B cell (primary cell): ENCODE measurements at regions not wholly inside any gene's neighbourhood (a gene's known extent, or its start where the extent isn't known, plus 50 kb on each side); places are given as distances from the start of the nearest gene placed in this dataset.

Experiments
- ATAC-seq: fragments of 200-7000 bp; cut with Tn5 transposase; one replicate; pipeline ENCODE4 v1.10.0; 2021; ENCODE audit warnings: low read depth, mild to moderate bottlenecking, moderate number of reproducible peaks, moderate library complexity
- CTCF ChIA-PET: fragments of 350-600 bp; sonication (Branson Sonifier 250); formaldehyde crosslinking; loops from one replicate; lab custom pipeline; 2021; ENCODE audit warnings: antibody characterized with exemption, inconsistent platforms; lab: Charles Lee
- POLR2A ChIA-PET: fragments of 350-600 bp; sonication (Branson Sonifier 250); formaldehyde crosslinking; loops from one replicate; lab custom pipeline; 2021; ENCODE audit warnings: antibody characterized with exemption; lab: Charles Lee
- DNase-seq: peaks from one replicate; pipeline ENCODE4 v3.0.0; 2013
- H2AFZ ChIP-seq: 2 replicates; pipeline ENCODE4 v1.6.1; 2012; ENCODE audit warnings: mild to moderate bottlenecking, low read depth, low read length; ENCODE audit not compliant: insufficient read depth, poor library complexity, severe bottlenecking
- H3K27ac ChIP-seq, 2 donors: 1 replicate in 1 of 2; 2 replicates in 1 of 2; pipeline ENCODE4 v1.5.1; 2012 to 2013; ENCODE audit warnings: low read length in 2 of 2, mild to moderate bottlenecking in 2 of 2, moderate library complexity in 1 of 2
- H3K27me3 ChIP-seq, 4 experiments: fragments of 200-600 bp in 1 of 4; sonication (generic) in 1 of 4; replicated peaks in 1 of 4; 1 replicate in 2 of 4; 2 replicates in 2 of 4; pipeline versions ENCODE4 v1.6.1 to v1.7.0; 2013 to 2016; ENCODE audit warnings: low read length in 3 of 4, mild to moderate bottlenecking in 2 of 4, mixed read lengths in 1 of 4, moderate library complexity in 1 of 4; ENCODE audit not compliant: insufficient read depth in 4 of 4, control insufficient read depth in 3 of 4; ENCODE audit errors: control extremely low read depth in 1 of 4
- H3K36me3 ChIP-seq, 2 experiments: replicated peaks in 1 of 2; 1 replicate in 1 of 2; 2 replicates in 1 of 2; pipeline versions ENCODE4 v1.6.1 to v1.7.1; 2013; ENCODE audit warnings: low read length in 1 of 2; ENCODE audit not compliant: insufficient read depth in 2 of 2, control insufficient read depth in 1 of 2; ENCODE audit errors: control extremely low read depth in 1 of 2, extremely low read depth in 1 of 2
- H3K4me1 ChIP-seq, 2 donors: fragments of 200-600 bp in 1 of 2; sonication (generic) in 1 of 2; 1 replicate in 1 of 2; 2 replicates in 1 of 2; pipeline versions ENCODE4 v1.5.1 to v1.6.1; 2013 to 2017; ENCODE audit warnings: low read length in 2 of 2; ENCODE audit not compliant: control insufficient read depth in 2 of 2, insufficient read depth in 2 of 2
- H3K4me2 ChIP-seq: replicated peaks from 2 replicates; pipeline ENCODE3; 2012; ENCODE audit warnings: mild to moderate bottlenecking, low read depth, low read length; ENCODE audit not compliant: poor library complexity, severe bottlenecking
- H3K4me3 ChIP-seq, 5 experiments: fragments of 200-600 bp in 1 of 5; sonication (generic) in 1 of 5; 1 replicate in 3 of 5; 2 replicates in 2 of 5; pipeline versions ENCODE4 v1.5.1 to v1.7.0; 2011 to 2016; ENCODE audit warnings: low read length in 4 of 5, mild to moderate bottlenecking in 4 of 5, low read depth in 2 of 5, control low read depth in 1 of 5, moderate library complexity in 1 of 5; ENCODE audit not compliant: insufficient read depth in 1 of 5; ENCODE audit errors: control extremely low read depth in 1 of 5, extremely low read depth in 1 of 5
- H3K79me2 ChIP-seq: fragments of 200-600 bp; sonication (generic); one replicate; pipeline ENCODE4 v1.6.0; 2016; ENCODE audit warnings: low read length; ENCODE audit not compliant: control insufficient read depth, insufficient read depth
- H3K9ac ChIP-seq: fragments of 200-600 bp; sonication (generic); 2 replicates; pipeline ENCODE4 v1.6.1; 2017; ENCODE audit warnings: mild to moderate bottlenecking, low read length, moderate library complexity
- H3K9me3 ChIP-seq, 3 donors: one replicate each; pipeline versions ENCODE4 v1.6.1 to v1.7.1; 2013; ENCODE audit warnings: low read length in 2 of 3; ENCODE audit not compliant: control insufficient read depth in 2 of 3, insufficient read depth in 1 of 3; ENCODE audit errors: control extremely low read depth in 1 of 3
- H4K20me1 ChIP-seq: 2 replicates; pipeline ENCODE4 v1.6.0; 2012; ENCODE audit warnings: mild to moderate bottlenecking, low read length; ENCODE audit not compliant: insufficient read depth, control insufficient read depth, poor library complexity, severe bottlenecking
- H3K27ac Mint-ChIP-seq: one replicate; pipeline ENCODE4 v1.8.0; 2021; ENCODE audit warnings: mixed read lengths
- H3K27me3 Mint-ChIP-seq: one replicate; pipeline ENCODE4 v1.8.0; 2021; ENCODE audit warnings: mixed read lengths
- H3K4me1 Mint-ChIP-seq: one replicate; pipeline ENCODE4 v1.8.0; 2021; ENCODE audit warnings: mixed read lengths
- H3K4me3 Mint-ChIP-seq: one replicate; pipeline ENCODE4 v1.8.0; 2021; ENCODE audit warnings: mixed read lengths
- H3K9me3 Mint-ChIP-seq: one replicate; pipeline ENCODE4 v1.8.0; 2022; ENCODE audit warnings: mixed read lengths; ENCODE audit not compliant: insufficient read depth
- CTCF ChIP-seq: fragments of 200-600 bp; IDR thresholded peaks from one replicate; pipeline ENCODE4 v1.8.0; 2022; ENCODE audit warnings: antibody characterized with exemption, mild to moderate bottlenecking
- EZH2 ChIP-seq: IDR thresholded peaks from 2 replicates; pipeline ENCODE4 v1.6.1; 2012; ENCODE audit warnings: borderline replicate concordance, low read depth, mild to moderate bottlenecking, moderate library complexity, low read length; ENCODE audit not compliant: insufficient read depth, poor library complexity, severe bottlenecking
- WGBS: methylation state at CpG from one replicate; pipeline ENCODE4 v1.1.5; 2013; ENCODE audit warnings: missing lambda C conversion rate; ENCODE audit not compliant: insufficient coverage; 5-methylcytosine and 5-hydroxymethylcytosine counted together
- intact Hi-C: fragments of 100-400 bp; cut with micrococcal nuclease; formaldehyde crosslinking; loops from one replicate; pipeline ENCODE4 v1.10.0; 2022

- Histone ChIP-seq H3K9me3 (no peaks in the 10 kb centered on the region), H3K9ac (no peak overlapping the region), H2AFZ (no peak overlapping the region), H3K36me3 (no peaks in the 10 kb centered on the region), H3K4me1 (no peaks in the 10 kb centered on the region), H3K79me2 (no peaks in the 10 kb centered on the region), H4K20me1 (no peaks in the 10 kb centered on the region), H3K4me2 (no peak overlapping the region), H3K27me3 (no peaks in the 10 kb centered on the region), H3K27ac (no peak overlapping the region), H3K4me3 (no peak overlapping the region)
- intact Hi-C loops = no loop called here
- TF ChIP-seq EZH2 (no peak), CTCF (no peak)
- CTCF ChIA-PET = no interaction called here
- WGBS = no CpG with 5 or more reads among the region's 2 CpGs
- no peaks in the 10 kb centered on the region for H3K4me1 Mint-ChIP-seq
- H3K4me3 Mint-ChIP-seq = no peak overlapping the region
- H3K27ac Mint-ChIP-seq = no peak overlapping the region
- no peak for DNase-seq
- no peak for ATAC-seq
- H3K9me3 Mint-ChIP-seq = no peaks in the 10 kb centered on the region
- POLR2A ChIA-PET = no interaction called here
- no peaks in the 10 kb centered on the region for H3K27me3 Mint-ChIP-seq
These were observed 1242.9 kb upstream of the CDH6 start for GRCh38 chr5:29950416-29951145.

- Histone ChIP-seq H3K79me2 (no peaks in the 10 kb centered on the region), H3K4me3 (no peak overlapping the region), H3K27me3 (no peaks in the 10 kb centered on the region), H3K36me3 (no peaks in the 10 kb centered on the region), H2AFZ (no peak overlapping the region), H3K9me3 (no peaks in the 10 kb centered on the region), H3K9ac (no peak overlapping the region), H4K20me1 (no peaks in the 10 kb centered on the region), H3K4me2 (no peak overlapping the region), H3K4me1 (no peaks in the 10 kb centered on the region), H3K27ac (no peak overlapping the region)
- ChIA-PET POLR2A (no interaction called here), CTCF (no interaction called here)
- TF ChIP-seq CTCF (no peak), EZH2 (no peak)
- Mint-ChIP-seq H3K27me3 (no peaks in the 10 kb centered on the region), H3K27ac (no peak overlapping the region), H3K4me1 (no peaks in the 10 kb centered on the region), H3K4me3 (no peak overlapping the region), H3K9me3 (no peaks in the 10 kb centered on the region)
- ATAC-seq (no peak), DNase-seq (no peak)
- 91% methylated on average over 4 of the region's 7 CpGs for WGBS
- intact Hi-C loops = no loop called here
These were observed 1244.1 kb upstream of the CDH6 start for GRCh38 chr5:29949301-29949872.
